Caco-2 (cell line): ENCODE measurements at regions not wholly inside any gene's neighbourhood (a gene's known extent, or its start where the extent isn't known, plus 50 kb on each side); places are given as distances from the start of the nearest gene placed in this dataset.

Experiments used
- BruUV-seq: library from RNA; stranded (reverse); fragments of 400-500 nt; replicated peaks from 2 replicates; lab custom pipeline; 2021; lab: Mats Ljungman, UMichigan
- CTCF ChIA-PET: fragments of 300-600 bp; sonication (Branson Sonifier 250); formaldehyde crosslinking; loops from one replicate; lab custom pipeline; 2022; ENCODE audit warnings: antibody characterized with exemption; lab: Charles Lee
- POLR2A ChIA-PET: fragments of 300-600 bp; sonication (Branson Sonifier 250); formaldehyde crosslinking; loops from one replicate; lab custom pipeline; 2022; ENCODE audit warnings: antibody characterized with exemption; lab: Charles Lee
- DNase-seq, 2 experiments: peaks; one replicate each; pipeline versions ENCODE4 v3.0.0 to v3.0.0-alpha.2; 2020 to 2022
- H3K27me3 ChIP-seq: replicated peaks from 2 replicates; pipeline ENCODE4 v1.6.0; 2011; ENCODE audit warnings: low read length; ENCODE audit not compliant: control insufficient read depth, insufficient read depth
- H3K36me3 ChIP-seq: 2 replicates; pipeline ENCODE4 v1.5.1; 2011; ENCODE audit warnings: low read length; ENCODE audit not compliant: control insufficient read depth, insufficient read depth
- H3K4me1 ChIP-seq: fragments of 250-450 bp; sonication (Bioruptor Pico); 2 replicates; pipeline ENCODE4 v1.5.1; 2020; ENCODE audit warnings: mild to moderate bottlenecking
- H3K4me3 ChIP-seq: 2 replicates; pipeline ENCODE4 v1.5.1; 2011; ENCODE audit warnings: low read depth, mild to moderate bottlenecking, control low read depth, low read length
- H3K9me3 ChIP-seq: fragments of 250-450 bp; sonication (Bioruptor Pico); 2 replicates; pipeline ENCODE4 v1.5.1; 2020; ENCODE audit warnings: mild to moderate bottlenecking, moderate library complexity
- H3K27ac Mint-ChIP-seq: one replicate; pipeline ENCODE4 v1.8.0; 2022; ENCODE audit warnings: mixed read lengths; ENCODE audit not compliant: unreplicated experiment
- H3K27me3 Mint-ChIP-seq: one replicate; pipeline ENCODE4 v1.8.0; 2022; ENCODE audit warnings: mixed read lengths; ENCODE audit not compliant: insufficient read depth, unreplicated experiment
- H3K36me3 Mint-ChIP-seq: one replicate; pipeline ENCODE4 v1.8.0; 2022; ENCODE audit warnings: mild to moderate bottlenecking, mixed read lengths; ENCODE audit not compliant: insufficient read depth, unreplicated experiment
- H3K4me1 Mint-ChIP-seq: one replicate; pipeline ENCODE4 v1.8.0; 2022; ENCODE audit warnings: low read depth, mixed read lengths; ENCODE audit not compliant: unreplicated experiment
- H3K4me3 Mint-ChIP-seq: one replicate; pipeline ENCODE4 v1.8.0; 2022; ENCODE audit warnings: mild to moderate bottlenecking, moderate library complexity, mixed read lengths; ENCODE audit not compliant: unreplicated experiment
- H3K9me3 Mint-ChIP-seq: one replicate; pipeline ENCODE4 v1.8.0; 2022; ENCODE audit warnings: mixed read lengths; ENCODE audit not compliant: unreplicated experiment
- intact Hi-C: fragments of 100-400 bp; cut with micrococcal nuclease; formaldehyde crosslinking; loops from one replicate; pipeline ENCODE4 v1.10.0; 2022; ENCODE audit not compliant: unreplicated experiment
- TF ChIP-seq, protein P1 (sequence below), 2 experiments: fragments of 200-600 bp in 1 of 2; IDR thresholded peaks; 1 replicate in 1 of 2; 2 replicates in 1 of 2; pipeline versions ENCODE4 v1.5.1 to v1.8.0; 2011 to 2022; ENCODE audit warnings: antibody characterized with exemption in 1 of 2, control low read depth in 1 of 2, inconsistent platforms in 1 of 2, low read depth in 1 of 2, low read length in 1 of 2, mild to moderate bottlenecking in 1 of 2, moderate library complexity in 1 of 2; ENCODE audit not compliant: insufficient read depth in 1 of 2, severe bottlenecking in 1 of 2, unreplicated experiment in 1 of 2

DNA sequence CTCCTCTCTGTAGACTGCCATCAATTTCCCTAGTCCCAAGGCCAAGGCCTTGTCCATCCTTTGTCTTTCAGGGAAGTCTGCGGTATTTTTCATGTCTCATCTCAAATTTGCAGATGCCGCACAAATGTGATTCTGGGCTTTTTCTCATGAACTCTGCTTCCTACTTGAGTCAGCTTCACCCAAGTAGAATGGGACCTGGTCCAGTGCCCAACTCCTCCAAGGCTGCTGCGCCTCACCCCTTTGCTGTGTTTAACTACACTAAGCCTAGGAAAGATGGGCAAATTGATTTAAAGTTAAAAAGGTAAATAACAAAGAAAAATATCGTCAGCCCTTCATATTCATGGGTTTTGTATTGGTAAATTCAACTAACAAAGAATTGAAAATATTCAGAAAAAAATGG is 1092.6 kb upstream of the AUTS2 start:
- no peak for DNase-seq
- Histone ChIP-seq H3K4me3 (no peak overlapping the region), H3K36me3 (no peaks in the 10 kb centered on the region), H3K27me3 (no peaks in the 10 kb centered on the region), H3K4me1 (no peaks in the 10 kb centered on the region), H3K9me3 (no peaks in the 10 kb centered on the region)
- no TSS peak for BruUV-seq
- Mint-ChIP-seq H3K4me3 (no peak overlapping the region), H3K9me3 (peaks cover 31% of the 10 kb centered on the region), H3K4me1 (no peaks in the 10 kb centered on the region), H3K36me3 (no peaks in the 10 kb centered on the region), H3K27ac (no peak overlapping the region), H3K27me3 (no peaks in the 10 kb centered on the region)
- ChIA-PET POLR2A (no interaction called here), CTCF (no interaction called here)
- intact Hi-C loops, result no loop called here
- TF ChIP-seq, protein P1, sequence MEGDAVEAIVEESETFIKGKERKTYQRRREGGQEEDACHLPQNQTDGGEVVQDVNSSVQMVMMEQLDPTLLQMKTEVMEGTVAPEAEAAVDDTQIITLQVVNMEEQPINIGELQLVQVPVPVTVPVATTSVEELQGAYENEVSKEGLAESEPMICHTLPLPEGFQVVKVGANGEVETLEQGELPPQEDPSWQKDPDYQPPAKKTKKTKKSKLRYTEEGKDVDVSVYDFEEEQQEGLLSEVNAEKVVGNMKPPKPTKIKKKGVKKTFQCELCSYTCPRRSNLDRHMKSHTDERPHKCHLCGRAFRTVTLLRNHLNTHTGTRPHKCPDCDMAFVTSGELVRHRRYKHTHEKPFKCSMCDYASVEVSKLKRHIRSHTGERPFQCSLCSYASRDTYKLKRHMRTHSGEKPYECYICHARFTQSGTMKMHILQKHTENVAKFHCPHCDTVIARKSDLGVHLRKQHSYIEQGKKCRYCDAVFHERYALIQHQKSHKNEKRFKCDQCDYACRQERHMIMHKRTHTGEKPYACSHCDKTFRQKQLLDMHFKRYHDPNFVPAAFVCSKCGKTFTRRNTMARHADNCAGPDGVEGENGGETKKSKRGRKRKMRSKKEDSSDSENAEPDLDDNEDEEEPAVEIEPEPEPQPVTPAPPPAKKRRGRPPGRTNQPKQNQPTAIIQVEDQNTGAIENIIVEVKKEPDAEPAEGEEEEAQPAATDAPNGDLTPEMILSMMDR (IDR thresholded peaks at IDR 0.05; ENCODE audit: insufficient read depth in 1 of 2, low read depth in 1 of 2, low read length in 1 of 2, severe bottlenecking in 1 of 2, unreplicated experiment in 1 of 2), result no peak

- no TSS peak for BruUV-seq
Observed at GRCh38 chr7:68507668-68508067, 1090.6 kb upstream of the AUTS2 start.

GRCh38 chr7:68509054-68509453 is 1089.2 kb upstream of the AUTS2 start:
- no peaks in the 10 kb centered on the region for H3K27me3 Mint-ChIP-seq
- CTCF ChIA-PET, result no interaction called here
- BruUV-seq, result no TSS peak

More at GRCh38 chr7:68507668-68508067, 1090.6 kb upstream of the AUTS2 start:
- H3K9me3 ChIP-seq, result no peaks in the 10 kb centered on the region
- no peak for DNase-seq
- CTCF ChIA-PET, result no interaction called here
- intact Hi-C loops, result no loop called here
- TF ChIP-seq, protein P1 (IDR thresholded peaks at IDR 0.05; ENCODE audit: insufficient read depth in 1 of 2, low read depth in 1 of 2, low read length in 1 of 2, severe bottlenecking in 1 of 2, unreplicated experiment in 1 of 2), result no peak
- Mint-ChIP-seq H3K27me3 (no peaks in the 10 kb centered on the region), H3K27ac (no peak overlapping the region), H3K9me3 (peaks cover 31% of the 10 kb centered on the region), H3K4me1 (no peaks in the 10 kb centered on the region), H3K36me3 (no peaks in the 10 kb centered on the region), H3K4me3 (no peak overlapping the region)
- H3K4me3 ChIP-seq, result no peak overlapping the region
- no peaks in the 10 kb centered on the region for H3K4me1 ChIP-seq
- POLR2A ChIA-PET, result no interaction called here
- H3K27me3 ChIP-seq, result no peaks in the 10 kb centered on the region
- no peaks in the 10 kb centered on the region for H3K36me3 ChIP-seq

More at GRCh38 chr7:68509054-68509453, 1089.2 kb upstream of the AUTS2 start:
- intact Hi-C loops, result no loop called here
- Histone ChIP-seq H3K4me1 (no peaks in the 10 kb centered on the region), H3K27me3 (no peaks in the 10 kb centered on the region), H3K9me3 (no peaks in the 10 kb centered on the region), H3K36me3 (no peaks in the 10 kb centered on the region), H3K4me3 (no peak overlapping the region)
- TF ChIP-seq, protein P1 (IDR thresholded peaks at IDR 0.05; ENCODE audit: insufficient read depth in 1 of 2, low read depth in 1 of 2, low read length in 1 of 2, severe bottlenecking in 1 of 2, unreplicated experiment in 1 of 2), result no peak
- no peaks in the 10 kb centered on the region for H3K36me3 Mint-ChIP-seq
- H3K9me3 Mint-ChIP-seq, result peaks cover 27% of the 10 kb centered on the region
- POLR2A ChIA-PET, result no interaction called here
- no peak for DNase-seq
- H3K4me1 Mint-ChIP-seq, result no peaks in the 10 kb centered on the region
- H3K4me3 Mint-ChIP-seq, result no peak overlapping the region
- H3K27ac Mint-ChIP-seq, result no peak overlapping the region
